HCT116 (cell line): ENCODE measurements at regions not wholly inside any gene's neighbourhood (a gene's known extent, or its start where the extent isn't known, plus 50 kb on each side); places are given as distances from the start of the nearest gene placed in this dataset.

Source experiments
- ATAC-seq: fragments of 200-7000 bp; cut with Tn5 transposase; 2 replicates; pipeline ENCODE4 v1.9.1; 2020; ENCODE audit warnings: mild to moderate bottlenecking, moderate library complexity
- BruUV-seq: library from RNA; stranded (reverse); fragments of 400-500 nt; replicated peaks from 2 replicates; lab custom pipeline; 2021; lab: Mats Ljungman, UMichigan
- CTCF ChIA-PET: fragments of 300-600 bp; sonication (Branson Sonifier 250); formaldehyde crosslinking; loops from one replicate; lab custom pipeline; 2021; ENCODE audit warnings: antibody characterized with exemption; lab: Charles Lee
- POLR2A ChIA-PET: fragments of 300-600, 350-600 bp; sonication (Branson Sonifier 250); formaldehyde crosslinking; loops from one replicate; lab custom pipeline; 2021; ENCODE audit warnings: antibody characterized with exemption; lab: Charles Lee
- RAD21 ChIA-PET, 2 experiments: fragments of 300-600 bp; sonication (Branson Sonifier 250); formaldehyde crosslinking; loops; one replicate each; lab custom pipeline; 2023; ENCODE audit warnings: low total read pairs in 2 of 2; ENCODE audit not compliant: uncharacterized antibody in 2 of 2, unreplicated experiment in 2 of 2, low non-redundant PET in 1 of 2; lab: Charles Lee
- DNase-seq: peaks from one replicate; pipeline ENCODE4 v3.0.0-alpha.2; 2010; ENCODE audit warnings: low read depth, low spot score
- H2AFZ ChIP-seq: fragments of 200-600 bp; shearing (Covaris generic), sonication (generic); 2 replicates; pipeline ENCODE4 v1.6.1; 2017; ENCODE audit warnings: low read depth, mixed run types, mixed read lengths, antibody characterized with exemption, low read length; ENCODE audit not compliant: poor library complexity, severe bottlenecking
- H3K27ac ChIP-seq: 2 replicates; pipeline ENCODE4 v1.5.1; 2012; ENCODE audit warnings: low read depth, low read length
- H3K27me3 ChIP-seq: fragments of 200-600 bp; sonication (generic); 2 replicates; pipeline ENCODE4 v1.6.1; 2016; ENCODE audit warnings: mixed run types, low read length, mixed read lengths; ENCODE audit not compliant: insufficient read depth
- H3K36me3 ChIP-seq, 2 experiments: fragments of 200-500 bp in 1 of 2; fragments of 200-600 bp in 1 of 2; sonication (Bioruptor generic) in 1 of 2; sonication (generic) in 1 of 2; 2 replicates each; pipeline versions ENCODE4 v1.5.1 to v1.6.1; 2014 to 2016; ENCODE audit warnings: low read length in 2 of 2, inconsistent platforms in 1 of 2, mixed read lengths in 1 of 2, mixed run types in 1 of 2; ENCODE audit not compliant: insufficient read depth in 2 of 2, control insufficient read depth in 1 of 2
- H3K4me1 ChIP-seq, 2 experiments: fragments of 200-600 bp in 1 of 2; sonication (generic) in 1 of 2; 2 replicates each; pipeline versions ENCODE4 v1.5.1 to v1.6.1; 2012 to 2017; ENCODE audit warnings: low read length in 2 of 2, inconsistent platforms in 1 of 2, mild to moderate bottlenecking in 1 of 2, mixed read lengths in 1 of 2, mixed run types in 1 of 2, moderate library complexity in 1 of 2; ENCODE audit not compliant: insufficient read depth in 2 of 2, control insufficient read depth in 1 of 2
- H3K4me2 ChIP-seq: fragments of 200-600 bp; sonication (generic); 2 replicates; pipeline ENCODE4 v1.6.1; 2017; ENCODE audit warnings: mixed run types, low read length, mixed read lengths
- H3K4me3 ChIP-seq, 2 experiments: fragments of 200-600 bp in 1 of 2; sonication (generic) in 1 of 2; replicated peaks in 1 of 2; 2 replicates each; pipeline ENCODE4 v1.5.1; 2011 to 2016; ENCODE audit warnings: low read length in 2 of 2, control low read depth in 1 of 2, low read depth in 1 of 2, mild to moderate bottlenecking in 1 of 2, mixed read lengths in 1 of 2, mixed run types in 1 of 2
- H3K79me2 ChIP-seq: fragments of 200-600 bp; sonication (generic); 2 replicates; pipeline ENCODE4 v1.6.1; 2017; ENCODE audit warnings: mild to moderate bottlenecking, mixed run types, low read length, moderate library complexity, mixed read lengths; ENCODE audit not compliant: insufficient read depth
- H3K9ac ChIP-seq: fragments of 200-600 bp; sonication (generic); 2 replicates; pipeline ENCODE4 v1.6.1; 2016; ENCODE audit warnings: low read length, mixed read lengths
- H3K9me2 ChIP-seq: fragments of 200-600 bp; sonication (generic), shearing (Covaris generic); 2 replicates; pipeline ENCODE4 v1.6.1; 2017; ENCODE audit warnings: mixed run types, mild to moderate bottlenecking, moderate library complexity; ENCODE audit not compliant: insufficient read depth
- H3K9me3 ChIP-seq, 2 experiments: fragments of 200-500 bp in 1 of 2; fragments of 200-600 bp in 1 of 2; sonication (Bioruptor generic) in 1 of 2; sonication (generic) in 1 of 2; 2 replicates each; pipeline ENCODE4 v1.6.1; 2014 to 2017; ENCODE audit warnings: low read length in 2 of 2, mixed read lengths in 2 of 2, inconsistent platforms in 1 of 2, low read depth in 1 of 2, mild to moderate bottlenecking in 1 of 2, mixed run types in 1 of 2, moderate library complexity in 1 of 2; ENCODE audit not compliant: control insufficient read depth in 1 of 2, insufficient read depth in 1 of 2
- H4K20me1 ChIP-seq: fragments of 200-600 bp; sonication (generic), shearing (Covaris generic); 2 replicates; pipeline ENCODE4 v1.6.1; 2017; ENCODE audit warnings: mixed run types, mild to moderate bottlenecking, moderate library complexity; ENCODE audit not compliant: insufficient read depth
- CBX3 ChIP-seq: IDR thresholded peaks from 2 replicates; pipeline ENCODE4 v1.6.1; 2012; ENCODE audit warnings: low read depth
- CEBPB ChIP-seq: IDR thresholded peaks from 2 replicates; pipeline ENCODE4 v1.6.1; 2012; ENCODE audit warnings: low read depth
- EGR1 ChIP-seq: IDR thresholded peaks from 2 replicates; pipeline ENCODE4 v1.6.1; 2012; ENCODE audit warnings: low read depth
- ELF1 ChIP-seq: IDR thresholded peaks from 2 replicates; pipeline ENCODE4 v1.6.1; 2012; ENCODE audit warnings: low read depth, borderline replicate concordance
- EZH2 ChIP-seq: fragments of 200-600 bp; sonication (generic); IDR thresholded peaks from 2 replicates; pipeline ENCODE4 v1.6.1; 2017; ENCODE audit warnings: antibody characterized with exemption, mixed run types
- FOSL1 ChIP-seq: IDR thresholded peaks from 2 replicates; pipeline ENCODE4 v1.6.1; 2012; ENCODE audit warnings: low read depth
- POLR2A ChIP-seq: IDR thresholded peaks from 2 replicates; pipeline ENCODE4 v1.7.0; 2011; ENCODE audit warnings: borderline replicate concordance; ENCODE audit not compliant: insufficient read depth, insufficient read length; ENCODE audit errors: extremely low read depth
- RAD21 ChIP-seq: IDR thresholded peaks from 2 replicates; pipeline ENCODE4 v1.6.1; 2012; ENCODE audit warnings: low read depth, mild to moderate bottlenecking
- SP1 ChIP-seq: IDR thresholded peaks from 2 replicates; pipeline ENCODE4 v1.6.1; 2012; ENCODE audit warnings: low read depth
- SRF ChIP-seq: IDR thresholded peaks from 2 replicates; pipeline ENCODE4 v1.6.1; 2012; ENCODE audit warnings: low read depth
- YY1 ChIP-seq: IDR thresholded peaks from 2 replicates; pipeline ENCODE4 v1.6.1; 2011; ENCODE audit warnings: low read length, low read depth, moderate library complexity, mild to moderate bottlenecking; ENCODE audit not compliant: insufficient replicate concordance; ENCODE audit errors: extremely low read depth
- ZFX ChIP-seq: fragments of 450-650 bp; IDR thresholded peaks from 2 replicates; pipeline ENCODE4 v1.6.1; 2017
- ZNF274 ChIP-seq: fragments of 200-500 bp; sonication (Bioruptor generic); IDR thresholded peaks from 2 replicates; pipeline ENCODE4 v1.6.1; 2014; ENCODE audit warnings: mild to moderate bottlenecking, low read depth, low read length, inconsistent platforms
- intact Hi-C: fragments of 100-400 bp; cut with micrococcal nuclease; formaldehyde crosslinking; loops from 2 replicates; pipeline ENCODE4 v1.10.0; 2022
- TF ChIP-seq, protein P1 (sequence below): IDR thresholded peaks from 2 replicates; pipeline ENCODE4 v1.6.1; 2012
- TF ChIP-seq, protein P2 (sequence below): IDR thresholded peaks from 2 replicates; pipeline ENCODE4 v1.6.1; 2012; ENCODE audit warnings: low read depth

DNA sequence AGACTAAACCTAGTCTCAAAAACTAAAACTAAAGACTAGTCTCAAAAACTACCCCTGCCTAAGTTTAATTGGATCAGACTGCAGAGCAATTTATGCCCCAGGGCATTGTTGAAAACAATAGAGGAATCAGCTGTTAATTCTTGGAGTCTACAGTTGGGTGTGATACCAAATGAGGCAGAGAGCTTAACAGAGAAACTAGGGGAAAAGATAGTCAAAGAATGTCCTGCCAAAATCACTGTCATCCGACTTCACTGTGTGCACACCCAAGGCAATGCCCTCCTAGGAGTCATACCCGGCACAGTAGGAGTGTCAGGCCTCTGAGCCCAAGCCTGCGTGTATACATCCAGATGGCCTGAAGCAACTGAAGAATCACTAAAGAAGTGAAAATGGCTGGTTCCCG lies 90.5 kb upstream of the TOMM7 start:
- no peak for DNase-seq
- no peaks in the 10 kb centered on the region for H3K9me2 ChIP-seq
- no peak overlapping the region for H3K27ac ChIP-seq
- ChIA-PET CTCF (interaction anchor here (0.6 kb wide), 1 partner anchor 9 kb away, joined by 3 read pairs; no protein-coding TSS in a partner anchor), POLR2A (no interaction called here), RAD21 (no interaction called here)
- no peaks in the 10 kb centered on the region for H3K36me3 ChIP-seq
- no peaks in the 10 kb centered on the region for H3K27me3 ChIP-seq
- no TSS peak for BruUV-seq
- no peak for ATAC-seq
- no peaks in the 10 kb centered on the region for H3K4me1 ChIP-seq
- no peak overlapping the region for H3K4me2 ChIP-seq
- H3K79me2 ChIP-seq, result no peaks in the 10 kb centered on the region
- intact Hi-C loops, result no loop called here
- TF ChIP-seq ELF1 (no peak), ZFX (no peak), FOSL1 (no peak), ZNF274 (no peak), SRF (no peak), EZH2 (no peak), SP1 (no peak), EGR1 (no peak), YY1 (no peak), CBX3 (no peak), RAD21 (no peak), CEBPB (no peak), POLR2A (no peak)
- TF ChIP-seq, protein P1, sequence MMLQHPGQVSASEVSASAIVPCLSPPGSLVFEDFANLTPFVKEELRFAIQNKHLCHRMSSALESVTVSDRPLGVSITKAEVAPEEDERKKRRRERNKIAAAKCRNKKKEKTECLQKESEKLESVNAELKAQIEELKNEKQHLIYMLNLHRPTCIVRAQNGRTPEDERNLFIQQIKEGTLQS, result no peak
- TF ChIP-seq, protein P2, sequence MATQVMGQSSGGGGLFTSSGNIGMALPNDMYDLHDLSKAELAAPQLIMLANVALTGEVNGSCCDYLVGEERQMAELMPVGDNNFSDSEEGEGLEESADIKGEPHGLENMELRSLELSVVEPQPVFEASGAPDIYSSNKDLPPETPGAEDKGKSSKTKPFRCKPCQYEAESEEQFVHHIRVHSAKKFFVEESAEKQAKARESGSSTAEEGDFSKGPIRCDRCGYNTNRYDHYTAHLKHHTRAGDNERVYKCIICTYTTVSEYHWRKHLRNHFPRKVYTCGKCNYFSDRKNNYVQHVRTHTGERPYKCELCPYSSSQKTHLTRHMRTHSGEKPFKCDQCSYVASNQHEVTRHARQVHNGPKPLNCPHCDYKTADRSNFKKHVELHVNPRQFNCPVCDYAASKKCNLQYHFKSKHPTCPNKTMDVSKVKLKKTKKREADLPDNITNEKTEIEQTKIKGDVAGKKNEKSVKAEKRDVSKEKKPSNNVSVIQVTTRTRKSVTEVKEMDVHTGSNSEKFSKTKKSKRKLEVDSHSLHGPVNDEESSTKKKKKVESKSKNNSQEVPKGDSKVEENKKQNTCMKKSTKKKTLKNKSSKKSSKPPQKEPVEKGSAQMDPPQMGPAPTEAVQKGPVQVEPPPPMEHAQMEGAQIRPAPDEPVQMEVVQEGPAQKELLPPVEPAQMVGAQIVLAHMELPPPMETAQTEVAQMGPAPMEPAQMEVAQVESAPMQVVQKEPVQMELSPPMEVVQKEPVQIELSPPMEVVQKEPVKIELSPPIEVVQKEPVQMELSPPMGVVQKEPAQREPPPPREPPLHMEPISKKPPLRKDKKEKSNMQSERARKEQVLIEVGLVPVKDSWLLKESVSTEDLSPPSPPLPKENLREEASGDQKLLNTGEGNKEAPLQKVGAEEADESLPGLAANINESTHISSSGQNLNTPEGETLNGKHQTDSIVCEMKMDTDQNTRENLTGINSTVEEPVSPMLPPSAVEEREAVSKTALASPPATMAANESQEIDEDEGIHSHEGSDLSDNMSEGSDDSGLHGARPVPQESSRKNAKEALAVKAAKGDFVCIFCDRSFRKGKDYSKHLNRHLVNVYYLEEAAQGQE, result no peak
- no peak overlapping the region for H2AFZ ChIP-seq
- H4K20me1 ChIP-seq, result no peaks in the 10 kb centered on the region
- no peak overlapping the region for H3K9ac ChIP-seq
- H3K9me3 ChIP-seq, result no peaks in the 10 kb centered on the region
- H3K4me3 ChIP-seq, result no peak overlapping the region
